Transverse colon (tissue), 4 donors: ENCODE measurements at regions not wholly inside any gene's neighbourhood (a gene's known extent, or its start where the extent isn't known, plus 50 kb on each side); places are given as distances from the start of the nearest gene placed in this dataset.

ENCODE experiments used
- CTCF ChIP-seq, 5 experiments: fragments of 200-600 bp in 3 of 5; fragments of 450-650 bp in 2 of 5; sonication (generic) in 3 of 5; IDR thresholded peaks; 1 replicate in 2 of 5; 2 replicates in 3 of 5; pipeline ENCODE4 v1.5.1; 2016 to 2017; ENCODE audit warnings: antibody characterized with exemption in 5 of 5, inconsistent platforms in 3 of 5, mild to moderate bottlenecking in 2 of 5, moderate library complexity in 1 of 5
- EP300 ChIP-seq: sonication (generic); formaldehyde crosslinking; IDR thresholded peaks from one replicate; pipeline ENCODE4 v1.6.1; 2017; ENCODE audit warnings: antibody characterized with exemption, low read depth
- POLR2A ChIP-seq: fragments of 450-650 bp; IDR thresholded peaks from one replicate; pipeline ENCODE4 v1.6.1; 2016; ENCODE audit warnings: antibody characterized with exemption, mild to moderate bottlenecking, moderate library complexity
- POLR2AphosphoS5 ChIP-seq, 3 donors: sonication (generic); formaldehyde crosslinking; IDR thresholded peaks; one replicate each; pipeline ENCODE4 v1.6.1; 2016; ENCODE audit warnings: antibody characterized with exemption in 3 of 3

- TF ChIP-seq CTCF (IDR thresholded peaks at IDR 0.05) (no peak), POLR2A (no peak), POLR2AphosphoS5 (IDR thresholded peaks at IDR 0.05) (no peak), EP300 (no peak)
These were observed 497.9 kb downstream of the ANXA1 start for GRCh38 chr9:73649552-73649951.
